HEK293 (cell line): ENCODE measurements at regions not wholly inside any gene's neighbourhood (a gene's known extent, or its start where the extent isn't known, plus 50 kb on each side); places are given as distances from the start of the nearest gene placed in this dataset.

ENCODE experiments used
- CTCF ChIA-PET: fragments of 350-600 bp; formaldehyde crosslinking; extraction: SDS; loops from one replicate; lab custom pipeline; 2021; ENCODE audit warnings: antibody characterized with exemption; lab: Yijun Ruan, JAX
- POLR2A ChIA-PET: fragments of 300-600 bp; formaldehyde crosslinking; extraction: SDS; loops from one replicate; lab custom pipeline; 2020; ENCODE audit warnings: antibody characterized with exemption, inconsistent platforms; lab: Yijun Ruan, JAX
- H3K27ac ChIP-seq: fragments of 200-500 bp; sonication (Bioruptor generic); 2 replicates; pipeline ENCODE4 v1.5.1; 2014; ENCODE audit warnings: low read depth, low read length, control low read depth, inconsistent platforms; ENCODE audit errors: extremely low read depth
- H3K36me3 ChIP-seq, 2 experiments: fragments of 200-500 bp in 1 of 2; sonication (Bioruptor generic) in 1 of 2; 1 replicate in 1 of 2; 2 replicates in 1 of 2; pipeline ENCODE4 v1.5.1; 2014 to 2017; ENCODE audit warnings: inconsistent platforms in 2 of 2, low read length in 2 of 2; ENCODE audit not compliant: control insufficient read depth in 2 of 2, insufficient read depth in 1 of 2
- H3K4me1 ChIP-seq: fragments of 200-500 bp; sonication (Bioruptor generic); 2 replicates; pipeline ENCODE4 v1.5.1; 2014; ENCODE audit warnings: mild to moderate bottlenecking, low read length, inconsistent platforms; ENCODE audit not compliant: control insufficient read depth, insufficient read depth
- H3K4me3 ChIP-seq: 2 replicates; pipeline ENCODE4 v1.5.1; 2011; ENCODE audit warnings: low read depth, mild to moderate bottlenecking, control low read depth, low read length, moderate library complexity
- H3K9me3 ChIP-seq: fragments of 200-500 bp; sonication (Bioruptor generic); 2 replicates; pipeline ENCODE4 v1.5.1; 2014; ENCODE audit warnings: low read depth, low read length, inconsistent platforms; ENCODE audit not compliant: control insufficient read depth, insufficient read depth
- CTCF ChIP-seq: fragments of 450-650 bp; formaldehyde crosslinking; IDR thresholded peaks from 2 replicates; pipeline ENCODE4 v1.5.1; 2016; ENCODE audit warnings: missing biosample characterization, missing genetic modification characterization
- EGR2 ChIP-seq: fragments of 450-650 bp; formaldehyde crosslinking; IDR thresholded peaks from 2 replicates; pipeline ENCODE4 v1.5.1; 2016; ENCODE audit warnings: low read depth, missing biosample characterization, missing genetic modification characterization
- GFI1B ChIP-seq: fragments of 450-650 bp; formaldehyde crosslinking; IDR thresholded peaks from 2 replicates; pipeline ENCODE4 v1.5.1; 2016; ENCODE audit warnings: missing biosample characterization, missing genetic modification characterization
- HOXC10 ChIP-seq: sonication (generic); formaldehyde crosslinking; IDR thresholded peaks from 2 replicates; pipeline ENCODE4 v1.8.1; 2023; ENCODE audit warnings: mild to moderate bottlenecking, missing genetic modification reagents
- INSM2 ChIP-seq: fragments of 450-650 bp; formaldehyde crosslinking; IDR thresholded peaks from 2 replicates; pipeline ENCODE4 v1.5.1; 2016; ENCODE audit warnings: missing biosample characterization, missing genetic modification characterization
- KLF1 ChIP-seq: fragments of 450-650 bp; formaldehyde crosslinking; IDR thresholded peaks from 2 replicates; pipeline ENCODE4 v1.5.1; 2016; ENCODE audit warnings: missing biosample characterization, missing genetic modification characterization
- KLF7 ChIP-seq: fragments of 450-650 bp; formaldehyde crosslinking; IDR thresholded peaks from 2 replicates; pipeline ENCODE4 v1.5.1; 2016; ENCODE audit warnings: missing biosample characterization, missing genetic modification characterization, borderline replicate concordance
- KLF9 ChIP-seq: fragments of 450-650 bp; formaldehyde crosslinking; IDR thresholded peaks from 2 replicates; pipeline ENCODE4 v1.5.1; 2016; ENCODE audit warnings: missing biosample characterization, missing genetic modification characterization, low read depth
- OSR2 ChIP-seq: fragments of 450-650 bp; formaldehyde crosslinking; IDR thresholded peaks from 2 replicates; pipeline ENCODE4 v1.5.1; 2016; ENCODE audit warnings: missing biosample characterization, missing genetic modification characterization
- PRDM1 ChIP-seq: fragments of 450-650 bp; formaldehyde crosslinking; IDR thresholded peaks from 2 replicates; pipeline ENCODE4; 2016; ENCODE audit warnings: missing biosample characterization, missing genetic modification characterization
- SP7 ChIP-seq: fragments of 450-650 bp; formaldehyde crosslinking; IDR thresholded peaks from 2 replicates; pipeline ENCODE4 v1.5.1; 2016; ENCODE audit warnings: missing biosample characterization, missing genetic modification characterization
- TCF7L2 ChIP-seq: IDR thresholded peaks from 2 replicates; pipeline ENCODE4 v1.6.1; 2011; ENCODE audit warnings: low read depth, mild to moderate bottlenecking, inconsistent platforms, low read length, moderate library complexity, borderline replicate concordance
- YY1 ChIP-seq: fragments of 450-650 bp; formaldehyde crosslinking; IDR thresholded peaks from 2 replicates; pipeline ENCODE4 v1.5.1; 2018; ENCODE audit warnings: missing biosample characterization, missing genetic modification characterization
- ZNF114 ChIP-seq: fragments of 450-650 bp; formaldehyde crosslinking; IDR thresholded peaks from 2 replicates; pipeline ENCODE4 v1.5.0; 2017; ENCODE audit warnings: missing biosample characterization, missing genetic modification characterization
- ZNF155 ChIP-seq: fragments of 450-650 bp; formaldehyde crosslinking; IDR thresholded peaks from 2 replicates; pipeline ENCODE4 v1.5.1; 2016; ENCODE audit warnings: missing biosample characterization, missing genetic modification characterization
- ZNF248 ChIP-seq: fragments of 450-650 bp; formaldehyde crosslinking; IDR thresholded peaks from 2 replicates; pipeline ENCODE4 v1.5.1; 2017; ENCODE audit warnings: missing biosample characterization, missing genetic modification characterization
- ZNF280D ChIP-seq: fragments of 450-650 bp; formaldehyde crosslinking; IDR thresholded peaks from 2 replicates; pipeline ENCODE4 v1.5.1; 2016; ENCODE audit warnings: missing biosample characterization, missing genetic modification characterization
- ZNF354C ChIP-seq: fragments of 450-650 bp; formaldehyde crosslinking; IDR thresholded peaks from 2 replicates; pipeline ENCODE4 v1.5.1; 2016; ENCODE audit warnings: missing biosample characterization, missing genetic modification characterization, low read depth, borderline replicate concordance
- ZNF510 ChIP-seq: fragments of 450-650 bp; formaldehyde crosslinking; IDR thresholded peaks from 2 replicates; pipeline ENCODE4 v1.5.1; 2018; ENCODE audit warnings: mild to moderate bottlenecking, missing genetic modification characterization, missing biosample characterization; ENCODE audit not compliant: insufficient replicate concordance
- ZNF561 ChIP-seq: fragments of 450-650 bp; IDR thresholded peaks from 2 replicates; pipeline ENCODE4 v1.5.1; 2018; ENCODE audit warnings: missing biosample characterization, missing genetic modification characterization, borderline replicate concordance

- no peaks in the 10 kb centered on the region for H3K36me3 ChIP-seq
- no peaks in the 10 kb centered on the region for H3K4me1 ChIP-seq
- CTCF ChIA-PET, result no interaction called here
- TF ChIP-seq TCF7L2 (no peak), INSM2 (no peak), ZNF155 (no peak), ZNF561 (tag by site-specific recombination) (no peak), OSR2 (tag by site-specific recombination) (no peak), KLF7 (tag by site-specific recombination) (no peak), KLF1 (no peak), CTCF (tag by site-specific recombination) (no peak), KLF9 (tag by site-specific recombination) (no peak), EGR2 (tag by site-specific recombination) (no peak), PRDM1 (tag by site-specific recombination) (no peak), ZNF354C (tag by site-specific recombination) (no peak), YY1 (no peak), ZNF510 (tag by site-specific recombination) (no peak), ZNF248 (no peak), ZNF114 (tag by site-specific recombination) (no peak), HOXC10 (CRISPR knock-in tag) (no peak), GFI1B (tag by site-specific recombination) (no peak)
- H3K4me3 ChIP-seq, result no peak overlapping the region
- POLR2A ChIA-PET, result no interaction called here
- no peaks in the 10 kb centered on the region for H3K9me3 ChIP-seq
- H3K27ac ChIP-seq, result no peak overlapping the region
Measured at GRCh38 chr4:18234108-18234507, 212.6 kb upstream of the LCORL start.

GRCh38 chr4:18231726-18232125, 210.2 kb upstream of the LCORL start:
- no peaks in the 10 kb centered on the region for H3K36me3 ChIP-seq
- CTCF ChIA-PET, result no interaction called here
- TF ChIP-seq ZNF280D, result no peak
- TF ChIP-seq SP7 (tag by site-specific recombination), result no peak
- no peak for TF ChIP-seq YY1
- H3K4me3 ChIP-seq, result no peak overlapping the region
- no peaks in the 10 kb centered on the region for H3K4me1 ChIP-seq
- H3K9me3 ChIP-seq, result no peaks in the 10 kb centered on the region
- no peak overlapping the region for H3K27ac ChIP-seq
- POLR2A ChIA-PET, result no interaction called here
